Heart left ventricle (tissue), 13 donors: ENCODE measurements at regions not wholly inside any gene's neighbourhood (a gene's known extent, or its start where the extent isn't known, plus 50 kb on each side); places are given as distances from the start of the nearest gene placed in this dataset.

Experiments used
- POLR2A ChIP-seq, 2 donors: fragments of 450-650 bp; IDR thresholded peaks; one replicate each; pipeline ENCODE4 v1.6.1; 2017; ENCODE audit warnings: antibody characterized with exemption in 2 of 2, mild to moderate bottlenecking in 2 of 2, moderate library complexity in 2 of 2
- TF ChIP-seq, protein P1 (sequence below), 12 donors: fragments of 200-600 bp; sonication (generic) in 4 of 12; IDR thresholded peaks; one replicate each; pipeline versions ENCODE4 v1.5.0 to v1.8.0; 2018 to 2022; ENCODE audit warnings: antibody characterized with exemption in 12 of 12, mild to moderate bottlenecking in 5 of 12
- donor health status: ischemic (EF 13 %, LVEDD 7.1; RV severe dilation, severe dysfunction).
- donor health status: DM: no; HTN: yes; CAD: no.
- donor health status: DM: no; HTN: no; CAD: no.
- donor health status: ischemic (EF 25% LVEDD 6.9; RV normal size, moderate dysfunction).
- donor health status: ischemic (EF 25% LVEDD 5.7; RV mildly dilated, moderate dysfunction).
- donor health status: ischemic (EF 35%, LVEDD 5.7; RV mildly dilated, moderate dysfunction).
- donor health status: nonischemic (EF 11% LVEDD 7.7; RV severe dilation, severe dysfunction).
- donor health status: DM: yes; HTN: yes; CAD: no.
- donor health status: PGD.
- donor health status: ischemic (EF 29% LVEDD 5.4; RV normal size, mild dysfunction).
- donor health status: nonischemic (EF 23%, LVEDD 6.1; RV moderate dilation, normal function).

DNA sequence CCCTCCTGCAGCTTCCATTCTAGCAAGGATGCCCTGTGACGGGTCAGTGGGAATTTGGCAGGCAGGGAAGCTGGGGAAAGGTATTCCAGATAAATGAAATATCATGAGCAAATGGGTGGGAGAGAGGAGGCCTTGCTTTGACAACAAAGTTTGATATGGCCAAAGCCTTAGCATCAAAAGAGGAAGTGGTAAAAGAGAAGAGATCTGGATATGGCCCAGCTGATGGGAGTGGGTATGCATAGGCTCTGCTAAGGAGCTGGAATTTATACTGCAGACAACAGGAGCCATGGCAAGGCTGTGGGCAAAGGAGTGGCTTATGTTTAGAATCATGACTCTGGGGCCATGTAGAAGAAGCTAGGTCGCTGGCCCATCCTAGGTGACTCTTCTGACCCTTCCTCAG lies 89.2 kb downstream of the PJA1 start:
- TF ChIP-seq, protein P1, sequence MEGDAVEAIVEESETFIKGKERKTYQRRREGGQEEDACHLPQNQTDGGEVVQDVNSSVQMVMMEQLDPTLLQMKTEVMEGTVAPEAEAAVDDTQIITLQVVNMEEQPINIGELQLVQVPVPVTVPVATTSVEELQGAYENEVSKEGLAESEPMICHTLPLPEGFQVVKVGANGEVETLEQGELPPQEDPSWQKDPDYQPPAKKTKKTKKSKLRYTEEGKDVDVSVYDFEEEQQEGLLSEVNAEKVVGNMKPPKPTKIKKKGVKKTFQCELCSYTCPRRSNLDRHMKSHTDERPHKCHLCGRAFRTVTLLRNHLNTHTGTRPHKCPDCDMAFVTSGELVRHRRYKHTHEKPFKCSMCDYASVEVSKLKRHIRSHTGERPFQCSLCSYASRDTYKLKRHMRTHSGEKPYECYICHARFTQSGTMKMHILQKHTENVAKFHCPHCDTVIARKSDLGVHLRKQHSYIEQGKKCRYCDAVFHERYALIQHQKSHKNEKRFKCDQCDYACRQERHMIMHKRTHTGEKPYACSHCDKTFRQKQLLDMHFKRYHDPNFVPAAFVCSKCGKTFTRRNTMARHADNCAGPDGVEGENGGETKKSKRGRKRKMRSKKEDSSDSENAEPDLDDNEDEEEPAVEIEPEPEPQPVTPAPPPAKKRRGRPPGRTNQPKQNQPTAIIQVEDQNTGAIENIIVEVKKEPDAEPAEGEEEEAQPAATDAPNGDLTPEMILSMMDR (IDR thresholded peaks at IDR 0.05), result no peak
- TF ChIP-seq POLR2A (IDR thresholded peaks at IDR 0.05), result no peak
